ENCODE measurements at regions not wholly inside any gene's neighbourhood (a gene's known extent, or its start where the extent isn't known, plus 50 kb on each side); places are given as distances from the start of the nearest gene placed in this dataset.

DNA sequence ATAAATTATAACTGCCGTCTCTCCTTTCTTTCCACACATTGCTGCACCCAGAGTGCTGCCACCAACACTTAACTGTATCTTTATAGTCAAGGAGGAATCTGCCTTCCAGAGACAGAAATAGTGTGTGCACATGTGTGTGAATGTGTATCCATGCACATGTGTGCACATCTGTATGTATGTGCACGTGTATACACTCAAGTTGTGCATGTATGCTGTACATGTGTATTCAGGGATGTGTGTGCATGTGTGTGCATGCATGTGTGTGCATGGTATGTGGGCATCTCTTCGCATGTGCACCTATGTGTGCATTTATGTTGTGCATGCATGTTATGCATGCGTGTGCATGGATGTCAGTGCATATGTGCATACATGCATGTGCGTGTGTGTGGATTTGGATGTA is 253.3 kb downstream of the KLF6 start:
- TF ChIP-seq, protein P1, sequence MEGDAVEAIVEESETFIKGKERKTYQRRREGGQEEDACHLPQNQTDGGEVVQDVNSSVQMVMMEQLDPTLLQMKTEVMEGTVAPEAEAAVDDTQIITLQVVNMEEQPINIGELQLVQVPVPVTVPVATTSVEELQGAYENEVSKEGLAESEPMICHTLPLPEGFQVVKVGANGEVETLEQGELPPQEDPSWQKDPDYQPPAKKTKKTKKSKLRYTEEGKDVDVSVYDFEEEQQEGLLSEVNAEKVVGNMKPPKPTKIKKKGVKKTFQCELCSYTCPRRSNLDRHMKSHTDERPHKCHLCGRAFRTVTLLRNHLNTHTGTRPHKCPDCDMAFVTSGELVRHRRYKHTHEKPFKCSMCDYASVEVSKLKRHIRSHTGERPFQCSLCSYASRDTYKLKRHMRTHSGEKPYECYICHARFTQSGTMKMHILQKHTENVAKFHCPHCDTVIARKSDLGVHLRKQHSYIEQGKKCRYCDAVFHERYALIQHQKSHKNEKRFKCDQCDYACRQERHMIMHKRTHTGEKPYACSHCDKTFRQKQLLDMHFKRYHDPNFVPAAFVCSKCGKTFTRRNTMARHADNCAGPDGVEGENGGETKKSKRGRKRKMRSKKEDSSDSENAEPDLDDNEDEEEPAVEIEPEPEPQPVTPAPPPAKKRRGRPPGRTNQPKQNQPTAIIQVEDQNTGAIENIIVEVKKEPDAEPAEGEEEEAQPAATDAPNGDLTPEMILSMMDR (IDR thresholded peaks at IDR 0.05) = no peak
- TF ChIP-seq POLR2A (IDR thresholded peaks at IDR 0.05) = no peak
